ENCODE measurements at regions not wholly inside any gene's neighbourhood (a gene's known extent, or its start where the extent isn't known, plus 50 kb on each side); places are given as distances from the start of the nearest gene placed in this dataset.

DNA sequence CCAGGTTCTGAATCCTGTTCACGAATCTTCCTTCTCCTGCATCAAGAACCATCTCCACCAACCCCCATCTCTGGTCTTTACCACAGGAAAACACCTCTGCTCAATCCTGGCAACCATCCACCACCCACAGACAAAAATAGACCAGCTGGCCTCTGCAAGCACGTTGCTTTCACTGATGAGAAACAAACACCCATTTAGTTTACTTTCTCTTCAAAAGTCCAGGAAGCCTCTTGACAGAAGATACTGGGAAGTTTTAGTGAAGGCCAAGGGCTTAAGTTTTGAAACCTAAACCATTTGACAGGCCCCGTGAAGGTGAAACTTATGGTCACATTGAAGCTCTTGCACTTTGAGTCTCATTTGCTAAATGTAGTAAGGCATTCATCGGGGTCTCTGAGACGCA lies 122.6 kb upstream of the PPP2R5A start:
- H3K79me2 ChIP-seq (ENCODE audit: insufficient read depth, low read length), result no peaks in the 10 kb centered on the region
- H3K9me3 ChIP-seq (ENCODE audit: low read depth, low read length), result no peaks in the 10 kb centered on the region
- no peaks in the 10 kb centered on the region for H4K20me1 ChIP-seq (ENCODE audit: insufficient read depth, low read length)
- no peaks in the 10 kb centered on the region for H3K36me3 ChIP-seq (ENCODE audit: insufficient read depth, low read length)
- TF ChIP-seq, protein P1, sequence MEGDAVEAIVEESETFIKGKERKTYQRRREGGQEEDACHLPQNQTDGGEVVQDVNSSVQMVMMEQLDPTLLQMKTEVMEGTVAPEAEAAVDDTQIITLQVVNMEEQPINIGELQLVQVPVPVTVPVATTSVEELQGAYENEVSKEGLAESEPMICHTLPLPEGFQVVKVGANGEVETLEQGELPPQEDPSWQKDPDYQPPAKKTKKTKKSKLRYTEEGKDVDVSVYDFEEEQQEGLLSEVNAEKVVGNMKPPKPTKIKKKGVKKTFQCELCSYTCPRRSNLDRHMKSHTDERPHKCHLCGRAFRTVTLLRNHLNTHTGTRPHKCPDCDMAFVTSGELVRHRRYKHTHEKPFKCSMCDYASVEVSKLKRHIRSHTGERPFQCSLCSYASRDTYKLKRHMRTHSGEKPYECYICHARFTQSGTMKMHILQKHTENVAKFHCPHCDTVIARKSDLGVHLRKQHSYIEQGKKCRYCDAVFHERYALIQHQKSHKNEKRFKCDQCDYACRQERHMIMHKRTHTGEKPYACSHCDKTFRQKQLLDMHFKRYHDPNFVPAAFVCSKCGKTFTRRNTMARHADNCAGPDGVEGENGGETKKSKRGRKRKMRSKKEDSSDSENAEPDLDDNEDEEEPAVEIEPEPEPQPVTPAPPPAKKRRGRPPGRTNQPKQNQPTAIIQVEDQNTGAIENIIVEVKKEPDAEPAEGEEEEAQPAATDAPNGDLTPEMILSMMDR (IDR thresholded peaks at IDR 0.05; ENCODE audit: extremely low read depth, low read depth, low read length), result no peak
- H3K4me3 ChIP-seq (ENCODE audit: insufficient read depth, low read length), result no peak overlapping the region
- no peak overlapping the region for H2AFZ ChIP-seq (ENCODE audit: low read length)
- H3K4me1 ChIP-seq (ENCODE audit: insufficient read depth, low read length), result peaks cover 25% of the 10 kb centered on the region
- H3K27ac ChIP-seq (ENCODE audit: low read depth, low read length), result no peak overlapping the region
- DNase-seq (ENCODE audit: insufficient read length, low spot score, missing footprints), result peak; percentile 65
- H3K4me2 ChIP-seq (ENCODE audit: insufficient read depth, low read length), result no peak overlapping the region
- H3K27me3 ChIP-seq (ENCODE audit: insufficient read depth, low read length), result no peaks in the 10 kb centered on the region

DNA sequence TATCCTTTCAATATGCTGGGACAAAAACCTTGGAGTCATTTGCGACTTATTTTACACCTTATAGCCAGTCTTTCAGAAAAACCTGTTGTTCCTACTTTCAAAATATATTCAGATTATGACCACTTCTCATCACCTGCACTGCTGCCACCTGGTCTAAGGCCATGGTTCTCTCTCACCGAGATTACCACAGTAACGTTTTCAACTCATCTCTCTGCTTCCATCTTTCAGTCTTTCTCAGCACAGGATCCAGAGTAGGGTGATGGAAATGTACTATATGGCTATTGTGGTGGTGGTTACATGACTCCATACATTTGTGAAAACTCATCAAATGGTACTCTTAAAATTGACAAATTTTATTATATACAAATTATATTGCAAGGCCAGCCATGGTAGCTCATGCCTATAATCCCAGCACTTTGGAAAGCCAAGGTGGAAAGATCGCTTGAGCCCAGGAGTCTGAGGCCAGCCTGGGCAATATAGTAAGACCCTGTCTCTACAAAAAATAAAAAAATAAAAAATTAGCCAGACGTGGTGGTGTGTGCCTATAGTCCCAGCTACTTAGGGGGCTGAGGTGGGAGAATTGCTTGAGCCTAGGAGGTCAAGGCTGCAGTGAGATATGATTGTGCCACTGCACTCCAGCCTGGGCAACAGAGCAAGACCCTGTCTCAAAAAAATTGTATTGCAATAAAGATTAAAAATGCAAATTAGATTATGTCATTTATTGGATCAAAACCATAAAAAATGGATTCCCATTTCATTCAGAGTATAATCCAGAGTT lies 120.9 kb upstream of the PPP2R5A start:
- H3K9me3 ChIP-seq (ENCODE audit: low read depth, low read length), result no peaks in the 10 kb centered on the region
- no peak overlapping the region for H3K4me2 ChIP-seq (ENCODE audit: insufficient read depth, low read length)
- no peaks in the 10 kb centered on the region for H4K20me1 ChIP-seq (ENCODE audit: insufficient read depth, low read length)
- no peak overlapping the region for H3K27ac ChIP-seq (ENCODE audit: low read depth, low read length)
- H3K36me3 ChIP-seq (ENCODE audit: insufficient read depth, low read length), result no peaks in the 10 kb centered on the region
- H3K27me3 ChIP-seq (ENCODE audit: insufficient read depth, low read length), result no peaks in the 10 kb centered on the region
- peaks cover 25% of the 10 kb centered on the region for H3K4me1 ChIP-seq (ENCODE audit: insufficient read depth, low read length)
- H3K79me2 ChIP-seq (ENCODE audit: insufficient read depth, low read length), result no peaks in the 10 kb centered on the region
- no peak overlapping the region for H3K4me3 ChIP-seq (ENCODE audit: insufficient read depth, low read length)
- H2AFZ ChIP-seq (ENCODE audit: low read length), result no peak overlapping the region
- TF ChIP-seq, protein P1 (IDR thresholded peaks at IDR 0.05; ENCODE audit: extremely low read depth, low read depth, low read length), result no peak
- DNase-seq (ENCODE audit: insufficient read length, low spot score, missing footprints), result no peak

DNA sequence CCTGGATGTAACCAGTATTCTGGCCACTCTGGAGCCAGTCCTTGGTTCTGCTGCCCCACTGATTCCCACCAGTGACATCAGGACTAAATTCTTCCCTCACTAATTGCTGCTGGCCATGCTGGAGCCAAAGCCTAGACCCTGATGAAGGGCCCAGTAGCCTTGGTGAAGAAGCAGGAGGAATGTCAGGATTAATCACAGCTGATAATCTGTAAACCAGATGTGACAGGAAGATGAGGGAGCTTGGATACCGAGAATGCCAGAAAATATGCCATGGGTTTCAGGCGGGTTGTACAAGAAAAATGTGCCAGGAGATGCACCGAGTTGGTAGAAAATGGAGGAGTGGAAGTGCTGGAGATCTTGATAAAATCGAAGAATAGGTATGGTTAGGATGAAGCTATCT lies 119.0 kb upstream of the PPP2R5A start:
- DNase-seq (ENCODE audit: insufficient read length, low spot score, missing footprints), result peak; percentile 53
- Histone ChIP-seq H3K4me1 (ENCODE audit: insufficient read depth, low read length) (peaks cover 19% of the 10 kb centered on the region), H3K4me3 (ENCODE audit: insufficient read depth, low read length) (no peak overlapping the region), H3K4me2 (ENCODE audit: insufficient read depth, low read length) (no peak overlapping the region), H3K79me2 (ENCODE audit: insufficient read depth, low read length) (no peaks in the 10 kb centered on the region), H3K27me3 (ENCODE audit: insufficient read depth, low read length) (no peaks in the 10 kb centered on the region), H2AFZ (ENCODE audit: low read length) (no peak overlapping the region), H3K27ac (ENCODE audit: low read depth, low read length) (no peak overlapping the region), H4K20me1 (ENCODE audit: insufficient read depth, low read length) (no peaks in the 10 kb centered on the region), H3K36me3 (ENCODE audit: insufficient read depth, low read length) (no peaks in the 10 kb centered on the region), H3K9me3 (ENCODE audit: low read depth, low read length) (no peaks in the 10 kb centered on the region)
- TF ChIP-seq, protein P1 (IDR thresholded peaks at IDR 0.05; ENCODE audit: extremely low read depth, low read depth, low read length), result no peak

DNA sequence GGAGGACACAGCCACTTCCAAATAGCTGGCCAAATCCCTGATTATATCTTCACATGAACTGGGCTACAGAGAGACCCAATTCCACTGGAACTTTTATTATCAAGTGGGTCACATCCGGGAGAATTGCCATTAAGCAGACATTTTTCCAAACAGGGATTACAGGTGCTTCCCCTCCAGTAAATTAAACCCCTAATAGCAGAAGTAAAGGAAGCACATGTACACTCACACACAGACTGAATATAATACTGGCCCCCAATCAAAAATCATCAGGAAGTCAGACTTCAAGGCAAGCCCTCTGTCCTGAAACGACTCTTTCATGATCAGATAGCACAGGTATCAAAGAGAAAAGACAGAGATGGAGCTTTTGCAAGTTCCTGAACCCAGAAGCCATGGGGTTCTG lies 118.6 kb upstream of the PPP2R5A start:
- Histone ChIP-seq H3K79me2 (ENCODE audit: insufficient read depth, low read length) (no peaks in the 10 kb centered on the region), H3K27ac (ENCODE audit: low read depth, low read length) (no peak overlapping the region), H4K20me1 (ENCODE audit: insufficient read depth, low read length) (no peaks in the 10 kb centered on the region), H3K27me3 (ENCODE audit: insufficient read depth, low read length) (no peaks in the 10 kb centered on the region), H3K4me1 (ENCODE audit: insufficient read depth, low read length) (peaks cover 15% of the 10 kb centered on the region), H3K4me2 (ENCODE audit: insufficient read depth, low read length) (peak overlapping the region; percentile 62), H3K4me3 (ENCODE audit: insufficient read depth, low read length) (no peak overlapping the region), H3K36me3 (ENCODE audit: insufficient read depth, low read length) (no peaks in the 10 kb centered on the region), H3K9me3 (ENCODE audit: low read depth, low read length) (no peaks in the 10 kb centered on the region), H2AFZ (ENCODE audit: low read length) (no peak overlapping the region)
- no peak for DNase-seq (ENCODE audit: insufficient read length, low spot score, missing footprints)
- TF ChIP-seq, protein P1 (IDR thresholded peaks at IDR 0.05; ENCODE audit: extremely low read depth, low read depth, low read length), result no peak
